ENCODE measurements at regions not wholly inside any gene's neighbourhood (a gene's known extent, or its start where the extent isn't known, plus 50 kb on each side); places are given as distances from the start of the nearest gene placed in this dataset.
"Not testable (repeated sequence)": the region's sequence is repeated elsewhere in the genome, so short reads cannot be mapped to it uniquely, and the experiment has no call there.

DNA sequence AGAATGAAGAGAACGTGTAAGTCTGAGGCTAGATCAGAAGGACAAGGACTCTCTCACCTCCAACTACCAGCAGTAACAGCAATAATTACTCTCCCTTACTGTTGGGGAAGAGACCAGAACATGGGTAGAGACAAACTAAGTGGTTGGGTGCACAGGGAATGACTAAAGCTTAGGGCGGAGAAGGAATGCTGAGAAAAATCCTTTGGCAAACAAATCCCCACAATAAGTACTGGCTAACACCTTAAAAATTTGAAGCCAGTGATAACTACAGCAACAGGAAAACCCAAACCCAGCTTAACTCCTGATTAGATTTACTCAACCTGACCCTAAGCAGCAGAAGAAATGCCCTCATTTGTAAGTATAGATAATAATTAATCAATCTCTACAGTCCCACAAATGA, 759.0 kb downstream of the AACS start:
- no peak for DNase-seq

DNA sequence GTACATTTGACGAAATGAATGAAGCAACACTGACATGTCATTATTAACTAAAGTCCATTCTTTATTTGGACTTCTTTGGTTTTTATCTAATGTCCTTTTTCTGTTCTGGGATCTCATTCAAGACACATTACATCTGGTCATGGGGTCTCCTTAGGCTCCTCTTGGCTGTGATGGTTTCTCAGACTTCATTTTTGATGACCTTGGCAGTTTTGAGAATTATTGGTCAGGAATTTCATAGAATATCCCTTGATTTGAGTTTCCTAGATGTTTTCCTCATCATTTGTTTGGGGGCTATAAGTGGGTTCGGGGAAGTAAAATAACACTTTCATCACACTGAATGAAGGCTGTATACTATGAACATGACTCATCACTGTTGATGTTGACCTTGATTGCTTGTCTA, 770.6 kb downstream of the AACS start:
- DNase-seq, result no peak

DNA sequence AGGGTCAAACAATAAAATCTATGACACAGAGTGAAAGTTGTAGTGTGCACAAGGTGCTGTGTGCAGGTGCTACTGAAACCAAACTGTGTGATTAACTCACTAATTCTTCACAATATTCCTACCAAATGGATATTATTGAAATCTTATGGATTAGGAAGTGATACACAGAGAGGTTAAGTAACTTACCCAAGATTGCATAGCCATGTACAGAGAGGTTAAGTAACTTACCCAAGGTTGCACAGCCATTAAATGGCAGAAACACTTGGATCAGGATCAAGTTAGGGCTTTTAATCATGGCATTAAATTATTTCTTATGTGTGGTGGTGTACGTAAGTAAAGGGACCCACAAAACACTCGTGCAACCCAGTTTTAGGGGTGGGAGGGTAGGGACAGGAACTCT, 771.4 kb downstream of the AACS start:
- no peak for DNase-seq

DNA sequence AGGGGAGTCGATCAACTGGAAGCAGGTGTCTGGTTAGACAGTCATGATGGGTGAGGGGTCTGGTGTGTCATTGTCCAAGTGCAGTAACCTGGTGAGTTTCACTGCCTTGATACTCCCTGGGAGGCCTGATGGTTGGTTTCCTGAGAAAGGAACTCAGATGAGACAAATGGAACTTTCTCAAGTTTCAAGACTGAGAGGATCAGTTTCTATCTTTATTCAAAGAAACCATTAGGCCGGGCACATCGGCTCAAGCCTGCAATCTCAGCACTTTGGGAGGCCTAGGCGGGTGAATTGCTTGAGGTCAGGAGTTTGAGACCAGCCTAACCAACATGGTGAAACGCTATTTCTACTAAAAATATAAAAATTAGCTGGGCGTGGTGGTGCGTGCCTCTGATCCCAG, 776.1 kb downstream of the AACS start:
- DNase-seq, result no peak

DNA sequence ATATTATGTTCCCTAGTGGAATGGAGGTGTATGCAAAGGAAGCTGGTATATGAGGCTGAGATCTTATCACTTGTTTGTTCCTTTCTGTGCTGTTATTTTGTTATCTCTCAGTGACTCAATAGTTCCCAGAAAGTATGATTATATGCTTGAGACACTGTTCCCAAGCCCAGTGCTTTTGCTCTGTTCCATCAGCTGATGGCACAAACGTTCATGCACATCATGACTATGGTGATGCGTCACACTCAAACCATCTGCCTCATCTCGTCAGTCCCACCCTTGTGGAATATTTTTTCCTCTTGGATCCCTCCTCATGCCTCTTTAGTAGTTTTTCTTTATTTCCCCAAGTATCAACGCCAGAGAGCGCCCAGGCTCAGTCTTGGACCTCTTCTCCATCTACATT, 786.9 kb downstream of the AACS start:
- DNase-seq, result no peak

DNA sequence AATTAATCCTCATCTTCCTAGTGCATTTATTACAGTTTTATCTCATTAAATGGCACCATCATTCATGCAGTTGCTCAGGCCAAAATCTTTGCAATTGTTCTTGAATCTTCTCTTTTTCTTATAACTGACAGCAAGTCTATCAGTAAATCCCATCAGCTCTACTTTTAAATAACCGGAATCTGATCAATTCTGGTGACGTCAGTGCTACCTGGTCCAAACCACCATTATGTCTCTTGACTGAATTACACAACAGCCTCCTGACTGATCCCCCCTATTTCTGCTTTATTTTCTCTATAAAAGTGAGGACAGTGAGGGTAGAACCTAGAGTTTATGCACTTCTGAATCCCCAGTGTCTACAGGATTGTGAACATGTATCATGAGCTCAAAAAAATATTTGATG, 787.4 kb downstream of the AACS start:
- DNase-seq, result no peak

DNA sequence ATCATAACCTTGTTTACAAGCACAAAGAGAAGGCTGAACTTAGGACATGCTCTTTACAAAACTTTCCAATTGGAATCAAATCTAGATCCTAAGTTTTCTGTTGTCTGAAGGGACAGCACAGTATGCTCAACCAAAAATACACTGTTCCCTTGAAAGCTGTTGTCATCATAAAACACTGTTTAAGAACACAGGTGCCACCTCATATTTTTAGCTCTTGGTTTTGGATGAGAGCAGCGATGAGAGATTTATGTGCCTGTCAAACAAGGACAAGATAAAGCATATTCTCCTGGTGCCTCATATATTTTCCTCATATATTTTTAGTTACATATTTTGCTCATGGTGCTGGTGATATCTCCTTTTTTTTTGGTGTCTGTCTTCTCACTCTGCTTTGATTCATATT, 788.4 kb downstream of the AACS start:
- DNase-seq, result no peak

DNA sequence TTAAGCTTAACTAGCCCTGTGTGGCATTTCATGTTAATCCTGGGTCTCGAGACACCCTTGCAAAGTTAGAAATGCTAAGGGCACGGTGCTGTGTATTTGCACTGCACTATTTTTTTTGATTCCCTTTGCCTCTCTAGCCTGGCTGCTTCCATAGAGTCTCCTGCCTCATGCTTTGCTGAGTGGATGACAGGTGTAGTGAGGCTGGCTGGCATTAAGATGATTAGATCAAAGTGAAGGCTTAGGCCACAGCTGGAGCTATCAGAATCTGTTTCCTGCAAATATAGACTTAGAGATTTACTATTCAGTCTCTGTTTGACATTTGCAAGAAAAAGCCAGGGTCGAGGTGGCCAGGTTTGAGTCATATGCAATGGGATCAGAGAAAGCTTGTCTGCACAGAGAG, 791.1 kb downstream of the AACS start:
- no peak for DNase-seq

DNA sequence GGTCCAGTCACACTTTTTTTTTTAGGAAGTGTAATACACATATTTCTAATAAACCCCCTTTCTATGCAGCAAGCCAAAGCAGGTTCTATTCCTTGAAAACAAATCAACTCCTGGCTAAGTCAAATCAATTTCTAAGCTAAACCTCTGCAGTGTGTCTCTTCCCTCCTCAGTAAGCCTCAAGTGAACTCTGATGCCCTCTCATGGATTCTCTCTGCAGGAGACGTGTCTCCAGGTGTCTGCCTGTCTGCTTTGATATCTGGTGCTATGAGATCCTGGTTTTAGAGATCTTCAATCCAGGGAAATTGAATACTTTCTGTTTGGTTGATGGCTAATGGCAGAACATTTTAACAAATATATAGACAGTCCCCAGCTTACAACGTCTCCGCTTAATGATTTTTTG, 791.7 kb downstream of the AACS start:
- no peak for DNase-seq

DNA sequence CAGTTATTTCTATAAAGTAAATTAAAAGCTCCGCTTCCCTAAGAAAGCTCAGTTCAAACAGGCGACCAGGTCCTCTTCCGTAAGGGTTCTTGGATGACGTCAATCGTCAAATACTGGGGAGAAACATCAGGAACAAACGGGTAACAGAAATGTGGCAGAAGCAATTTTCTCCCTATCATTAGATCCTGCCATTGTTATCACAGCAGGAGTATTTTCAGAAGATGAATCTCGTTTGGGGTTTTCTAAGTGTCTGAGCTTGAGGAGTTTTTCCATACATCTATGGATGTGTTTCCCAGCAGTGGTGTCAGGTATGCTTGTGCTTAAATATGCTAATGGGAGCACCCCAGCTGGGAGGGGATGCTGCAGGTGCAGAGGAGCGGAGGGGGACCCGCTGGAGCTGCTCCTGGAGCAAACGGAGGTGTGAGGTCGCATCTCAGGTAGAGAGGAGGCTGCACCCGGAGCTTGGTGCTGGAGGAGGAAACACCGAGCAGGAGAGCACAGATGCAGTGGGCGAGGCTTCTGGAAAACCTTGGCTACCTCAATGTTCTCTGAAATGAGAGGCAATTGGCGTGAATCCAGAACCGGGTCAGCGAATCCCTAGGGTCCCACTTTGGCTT, 795.5 kb downstream of the AACS start:
- DNase-seq, result no peak

DNA sequence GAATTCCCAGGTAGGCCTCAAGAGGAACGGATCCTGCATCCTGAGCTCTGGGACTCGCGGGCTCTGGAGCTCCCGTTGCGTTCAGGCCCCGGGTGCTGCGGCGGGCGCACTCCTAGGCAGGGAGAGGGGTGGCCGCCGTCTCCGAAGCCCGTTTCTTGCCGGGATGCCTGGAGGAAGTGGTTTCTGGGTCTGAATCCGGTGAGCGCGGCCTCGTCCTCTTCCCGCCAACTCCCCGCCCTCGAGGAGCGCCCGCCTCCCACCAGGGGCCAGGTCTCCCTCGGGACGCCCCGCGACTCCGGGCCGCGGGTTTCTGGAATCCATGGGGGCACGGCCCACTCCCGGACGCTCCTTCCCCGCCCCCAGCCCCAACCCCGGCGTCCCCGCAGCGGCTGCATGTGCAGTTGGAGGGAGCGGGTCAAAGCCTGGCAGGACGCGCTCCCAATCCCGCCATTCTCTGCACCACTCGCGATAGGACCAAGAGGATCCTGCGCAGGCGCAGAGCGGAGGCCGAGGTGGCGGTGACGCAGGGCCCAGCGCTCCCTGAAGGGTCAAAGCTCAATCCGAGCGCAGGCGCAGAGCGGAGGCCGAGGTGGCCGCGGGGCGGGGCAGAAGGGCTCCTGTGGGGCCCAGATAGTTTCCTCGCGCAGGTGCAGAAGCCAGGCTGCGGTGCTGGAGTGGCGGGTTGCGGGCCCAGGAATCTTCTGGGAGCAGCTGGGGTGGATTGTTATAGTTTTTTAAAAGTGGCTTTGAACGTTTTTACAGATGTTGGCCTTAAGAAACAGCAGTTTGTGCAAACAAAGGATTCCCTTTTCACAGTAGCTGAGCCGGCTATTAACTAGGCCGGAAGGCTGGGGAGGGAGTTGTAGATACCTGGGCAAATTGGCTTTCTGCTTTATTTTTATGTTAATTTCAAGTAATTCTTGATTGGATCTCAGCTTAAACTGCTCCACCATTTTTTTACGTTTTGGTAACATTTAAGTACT, 796.4 kb downstream of the AACS start:
- no peak for DNase-seq

DNA sequence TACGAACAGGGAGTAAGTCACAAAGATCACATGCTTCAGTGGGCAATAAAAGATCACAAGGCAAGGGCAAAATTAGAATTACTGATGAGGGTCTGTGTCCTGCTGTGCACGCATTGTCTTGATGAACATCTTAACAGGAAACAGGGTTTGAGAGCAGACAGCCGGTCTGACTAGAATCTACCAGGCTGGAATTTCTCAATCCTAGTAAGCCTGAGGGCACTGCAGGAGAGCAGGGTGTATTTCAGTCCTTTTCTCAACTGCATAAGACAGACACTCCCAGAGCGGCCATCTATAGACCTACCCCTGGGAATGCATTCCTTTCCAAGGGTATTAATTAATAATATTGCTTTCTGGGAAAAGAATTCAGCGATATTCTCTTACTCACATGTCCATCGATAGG, 800.0 kb downstream of the AACS start:
- DNase-seq, result not testable (repeated sequence)

DNA sequence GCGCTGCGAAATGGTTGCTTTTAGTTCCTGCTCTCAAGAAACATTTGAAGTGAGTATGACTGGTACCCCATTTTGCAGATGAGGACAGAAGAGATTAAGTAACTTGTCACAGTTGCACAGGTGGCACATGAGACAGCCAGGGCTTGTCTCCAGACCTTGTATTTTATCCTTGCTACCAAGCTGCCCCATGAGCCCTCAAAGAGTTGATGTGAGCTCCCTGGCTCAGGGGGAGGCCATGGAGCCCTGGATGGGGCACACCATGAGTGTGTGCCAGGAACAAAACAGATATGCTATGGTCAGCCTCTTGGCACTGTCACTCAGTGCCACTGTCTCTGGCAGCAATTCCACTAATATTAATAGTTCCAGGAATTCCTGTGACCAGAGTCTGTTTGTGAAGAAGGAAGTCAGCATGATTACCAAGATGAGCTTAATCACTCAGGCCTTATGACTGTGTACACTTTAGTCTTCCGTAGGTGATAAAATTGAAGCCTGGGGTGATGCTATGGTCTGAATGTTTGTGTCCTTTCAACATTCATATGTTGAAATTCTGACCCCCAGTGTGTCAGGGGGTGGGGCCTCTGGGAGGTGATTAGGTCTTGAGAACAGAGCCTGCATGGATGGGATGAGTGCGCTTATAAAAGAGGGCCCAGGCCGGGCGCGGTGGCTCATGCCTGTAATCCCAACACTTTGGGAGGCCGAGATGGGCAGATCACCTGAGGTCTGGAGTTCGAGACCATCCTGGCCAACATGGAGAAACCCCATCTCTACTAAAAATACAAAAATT, 806.8 kb downstream of the AACS start:
- DNase-seq, result no peak

DNA sequence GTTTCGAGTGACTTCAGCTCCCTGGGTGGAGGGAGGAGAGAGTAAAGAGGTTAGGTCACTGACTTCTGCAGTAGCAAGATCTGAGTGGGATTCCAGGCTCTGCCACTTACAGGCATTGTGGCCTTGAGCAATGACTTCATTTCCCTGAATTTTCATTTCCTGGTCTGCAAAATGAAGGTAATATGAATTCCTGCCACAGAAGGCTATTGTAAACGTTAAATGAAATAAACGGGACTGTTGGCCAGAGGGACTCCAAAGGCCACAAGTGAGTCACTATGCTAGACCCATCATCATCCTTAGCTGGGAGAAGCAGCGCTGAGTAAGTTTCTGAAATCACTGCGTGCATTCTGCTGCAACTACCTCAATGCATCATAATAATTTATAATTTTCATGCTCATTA, 807.8 kb downstream of the AACS start:
- no peak for DNase-seq

DNA sequence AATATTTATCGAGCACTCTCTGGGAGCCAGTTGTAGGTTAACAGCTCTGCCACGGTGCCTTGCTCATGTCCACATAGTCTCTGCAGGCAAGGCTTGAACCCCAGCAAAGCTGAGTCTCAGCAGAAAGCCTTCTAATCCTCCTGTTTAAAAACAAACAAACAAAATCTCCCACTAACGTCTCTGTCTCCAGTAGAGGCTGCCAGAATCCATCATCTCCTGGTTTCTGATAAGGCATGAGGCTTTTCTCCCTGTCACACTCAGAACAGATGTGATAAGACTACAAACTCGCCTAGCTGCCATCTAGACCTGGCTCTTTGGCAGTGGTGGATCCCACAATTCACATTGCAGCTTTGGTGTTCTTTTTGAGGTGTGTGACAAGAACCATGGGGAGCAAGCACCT, 813.2 kb downstream of the AACS start:
- no peak for DNase-seq

DNA sequence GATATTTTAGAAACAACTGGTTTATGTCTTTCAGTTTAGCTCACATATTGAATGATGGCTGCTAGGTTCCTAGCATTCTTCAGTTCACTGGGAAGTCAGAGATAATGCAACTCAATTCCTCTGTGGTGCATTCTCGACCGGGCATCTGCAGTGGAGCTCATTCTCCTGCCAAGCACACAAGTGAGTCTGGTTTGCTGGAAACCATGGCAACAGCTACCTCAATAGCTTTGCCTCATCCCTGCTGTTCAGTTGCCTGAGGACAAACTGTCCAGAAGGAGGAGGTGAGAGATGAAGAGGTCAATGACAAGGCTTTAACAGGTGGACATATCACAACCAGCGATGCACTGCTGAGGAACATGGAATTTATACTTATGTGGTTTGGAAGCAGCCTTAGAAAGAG, 816.9 kb downstream of the AACS start:
- DNase-seq, result no peak

DNA sequence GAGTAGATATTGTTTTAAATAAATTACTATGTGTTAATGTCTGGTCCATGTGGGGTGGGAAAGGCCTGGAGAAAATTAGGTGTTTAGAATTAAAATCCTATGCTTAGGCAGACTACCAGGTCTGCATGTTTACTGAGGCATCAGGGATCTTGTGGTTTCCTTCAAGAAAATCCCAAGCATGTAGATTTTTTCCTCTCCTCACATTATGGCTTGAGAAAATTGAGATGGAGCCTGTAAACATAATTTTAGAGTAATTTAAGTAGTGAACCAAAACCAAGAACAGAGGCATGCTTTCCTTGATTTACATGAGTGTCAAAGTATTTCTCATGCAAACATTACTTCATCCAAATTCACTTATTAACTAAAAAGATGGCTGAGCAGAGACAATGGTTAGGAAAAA, 823.7 kb downstream of the AACS start:
- no peak for DNase-seq

DNA sequence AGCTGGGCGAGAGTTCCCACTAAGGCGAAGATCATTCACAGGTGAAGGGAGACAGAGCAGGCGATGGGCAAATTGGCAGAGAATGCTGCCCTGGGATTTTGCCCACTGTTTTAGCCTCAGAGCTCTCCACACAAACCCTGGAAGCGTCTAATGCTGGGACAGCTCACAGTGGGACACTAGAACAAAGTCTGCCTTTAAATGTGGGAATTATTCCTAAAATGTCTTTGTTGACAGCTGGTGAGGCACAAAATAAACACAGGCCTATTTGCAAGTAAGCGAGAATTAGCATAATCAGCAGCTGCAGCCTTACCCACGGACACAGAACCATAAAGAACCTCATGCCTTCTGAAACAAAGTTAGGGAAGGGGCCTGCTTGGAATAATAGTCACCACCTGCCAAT, 824.5 kb downstream of the AACS start:
- DNase-seq, result no peak

DNA sequence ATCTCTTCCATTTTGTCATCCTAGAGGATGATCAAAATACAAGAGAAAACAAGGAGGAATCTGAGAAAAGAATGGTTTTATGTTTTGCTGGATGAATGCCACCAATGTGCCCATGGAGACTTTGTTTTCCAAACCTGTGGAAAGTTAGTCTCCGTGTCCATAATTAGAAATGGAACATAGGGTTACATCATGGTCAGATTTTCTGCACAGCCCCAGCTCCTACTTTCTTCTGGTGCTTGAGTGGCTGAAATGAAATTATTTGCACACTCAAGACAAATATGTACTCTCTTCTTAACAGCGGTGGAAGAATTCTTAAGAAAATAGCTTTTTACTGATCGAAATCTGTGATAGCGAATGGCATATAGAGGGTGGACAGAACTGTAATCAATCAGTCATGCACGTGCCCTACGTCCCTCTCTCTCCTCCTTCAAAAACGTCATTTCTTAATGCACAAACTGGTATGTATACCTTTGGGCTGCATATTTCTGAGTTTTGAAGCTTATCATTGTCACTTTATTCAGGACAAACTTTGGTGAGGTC, 825.2 kb downstream of the AACS start:
- no peak for DNase-seq

DNA sequence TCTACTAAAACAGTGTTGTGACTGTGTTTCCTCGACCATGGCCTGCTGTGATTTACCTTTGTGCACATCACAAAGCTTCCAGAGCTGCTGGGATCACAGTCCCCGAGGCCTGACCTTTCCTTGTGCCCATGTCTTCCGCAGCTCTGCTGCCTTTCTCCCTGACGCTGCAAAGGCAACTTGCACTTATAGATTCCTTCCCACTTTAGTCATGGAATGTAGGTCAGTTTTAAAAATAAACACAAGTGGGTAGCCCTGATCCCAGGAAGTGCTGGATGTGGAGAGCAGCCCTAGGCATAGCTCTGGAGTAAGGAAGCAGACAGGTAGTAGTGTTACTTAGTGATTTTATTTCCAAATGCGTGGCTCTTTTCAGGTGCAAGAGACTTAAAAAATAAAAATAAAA, 825.7 kb downstream of the AACS start:
- DNase-seq, result no peak

DNA sequence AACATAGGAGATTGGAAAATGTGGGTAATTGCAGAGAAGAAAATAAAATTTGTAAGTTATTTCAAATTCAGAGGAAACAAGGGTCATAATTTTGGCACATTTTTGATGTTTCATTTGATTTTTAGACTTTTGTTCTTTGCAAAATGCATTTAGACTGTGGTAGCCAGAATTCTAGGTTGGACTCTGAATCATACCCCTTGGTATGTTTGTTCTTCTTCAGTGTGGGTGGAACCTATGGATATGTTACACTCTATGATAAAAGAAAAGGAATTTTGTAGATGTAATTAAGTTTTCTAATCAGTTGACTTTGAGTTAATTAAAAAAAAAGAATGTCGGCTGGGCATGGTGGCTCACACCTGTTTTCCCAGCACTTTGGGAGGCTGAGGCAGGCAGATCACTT, 827.0 kb downstream of the AACS start:
- no peak for DNase-seq

DNA sequence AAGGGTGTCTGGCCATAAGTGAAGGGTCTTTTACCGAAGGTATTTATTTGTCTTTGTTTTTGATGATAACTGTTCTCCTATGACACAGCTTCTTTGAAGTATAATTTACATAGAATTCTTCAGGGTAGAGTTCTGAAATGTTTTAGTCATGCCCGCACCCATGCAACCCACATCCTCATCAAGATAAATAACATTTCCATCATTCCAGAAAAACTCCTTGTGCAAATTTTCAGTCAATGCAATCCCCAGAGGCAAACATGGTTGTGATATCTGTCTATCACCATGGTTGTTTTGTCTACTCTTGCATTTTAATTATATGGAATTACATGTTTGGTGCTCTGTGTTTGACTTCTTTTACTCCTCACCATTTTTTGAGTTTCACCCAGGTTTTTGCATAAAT, 837.8 kb downstream of the AACS start:
- DNase-seq, result no peak

DNA sequence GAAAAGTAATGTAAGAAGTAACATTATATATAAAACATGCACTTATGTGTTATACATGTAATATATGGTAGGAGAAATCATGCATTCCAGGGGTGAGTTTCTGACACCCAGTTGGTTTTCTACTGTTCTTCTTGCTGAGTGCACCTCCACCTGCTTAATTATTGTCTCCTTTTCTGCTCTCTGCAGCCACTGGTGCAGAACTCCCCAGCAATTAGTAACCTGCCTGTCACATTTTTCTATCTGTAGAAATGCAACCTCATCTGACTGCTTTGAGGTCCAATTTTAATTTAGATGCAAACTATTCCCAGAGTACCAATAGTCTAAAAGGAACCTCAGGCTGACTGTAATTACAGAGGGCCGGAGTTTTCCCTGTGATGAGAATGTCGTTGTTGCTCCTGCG, 842.1 kb downstream of the AACS start:
- no peak for DNase-seq
